HG03196 (cell line): ENCODE measurements at regions not wholly inside any gene's neighbourhood (a gene's known extent, or its start where the extent isn't known, plus 50 kb on each side); places are given as distances from the start of the nearest gene placed in this dataset.
"Not testable (repeated sequence)": the region's sequence is repeated elsewhere in the genome, so short reads cannot be mapped to it uniquely, and the experiment has no call there.

Experiments
- ATAC-seq: cut with Tn5 transposase; IDR thresholded peaks from one replicate; pipeline ENCODE4 v1.9.1; 2021; ENCODE audit not compliant: unreplicated experiment

- no peak for ATAC-seq
Observed at GRCh38 chr16:82302042-82302727, 132.2 kb upstream of the MPHOSPH6 start.

- ATAC-seq: no peak
Observed at GRCh38 chr16:82301146-82301755, 131.2 kb upstream of the MPHOSPH6 start.

- ATAC-seq: no peak
Observed at GRCh38 chr16:82300374-82300951, 130.4 kb upstream of the MPHOSPH6 start.

GRCh38 chr16:82298472-82298871 lies 128.4 kb upstream of the MPHOSPH6 start:
- ATAC-seq: no peak

GRCh38 chr16:82295290-82296201 lies 125.5 kb upstream of the MPHOSPH6 start:
- ATAC-seq: no peak

- ATAC-seq: no peak
Observed at GRCh38 chr16:82293671-82294070, 123.6 kb upstream of the MPHOSPH6 start.

GRCh38 chr16:82287937-82288336 lies 117.9 kb upstream of the MPHOSPH6 start:
- no peak for ATAC-seq

GRCh38 chr16:82282662-82283061 lies 112.6 kb upstream of the MPHOSPH6 start:
- ATAC-seq: no peak

- no peak for ATAC-seq
Observed at GRCh38 chr16:82281544-82281943, 111.5 kb upstream of the MPHOSPH6 start.

- ATAC-seq: no peak
Observed at GRCh38 chr16:82280867-82281266, 110.8 kb upstream of the MPHOSPH6 start.

GRCh38 chr16:82275349-82275748 lies 105.3 kb upstream of the MPHOSPH6 start:
- not testable (repeated sequence) for ATAC-seq

GRCh38 chr16:82271636-82272035 lies 101.6 kb upstream of the MPHOSPH6 start:
- ATAC-seq: no peak

- ATAC-seq: not testable (repeated sequence)
Observed at GRCh38 chr16:82267675-82268074, 97.7 kb upstream of the MPHOSPH6 start.

GRCh38 chr16:82265809-82266208 lies 95.8 kb upstream of the MPHOSPH6 start:
- ATAC-seq: no peak

- no peak for ATAC-seq
Observed at GRCh38 chr16:82264756-82265155, 94.7 kb upstream of the MPHOSPH6 start.

GRCh38 chr16:82263521-82264143 lies 93.6 kb upstream of the MPHOSPH6 start:
- ATAC-seq: no peak

- no peak for ATAC-seq
Observed at GRCh38 chr16:82262244-82262643, 92.2 kb upstream of the MPHOSPH6 start.

- ATAC-seq: no peak
Observed at GRCh38 chr16:82260212-82260795, 90.3 kb upstream of the MPHOSPH6 start.

GRCh38 chr16:82259731-82260130 lies 89.7 kb upstream of the MPHOSPH6 start:
- ATAC-seq: no peak

GRCh38 chr16:82257990-82258389 lies 88.0 kb upstream of the MPHOSPH6 start:
- no peak for ATAC-seq

GRCh38 chr16:82252582-82252981 lies 82.6 kb upstream of the MPHOSPH6 start:
- no peak for ATAC-seq
